Astrocyte (in vitro differentiated cells and primary cell): ENCODE measurements at regions not wholly inside any gene's neighbourhood (a gene's known extent, or its start where the extent isn't known, plus 50 kb on each side); places are given as distances from the start of the nearest gene placed in this dataset.

ENCODE experiments used
- EZH2 ChIP-seq: IDR thresholded peaks from 2 replicates; pipeline ENCODE4 v1.6.1; 2012; ENCODE audit warnings: mild to moderate bottlenecking, low read length, inconsistent platforms; ENCODE audit not compliant: insufficient read depth
- TF ChIP-seq, protein P1 (sequence below): IDR thresholded peaks from 2 replicates; pipeline ENCODE4 v1.5.1; 2011; ENCODE audit warnings: low read depth, mild to moderate bottlenecking, inconsistent platforms, low read length, moderate library complexity; ENCODE audit not compliant: insufficient read depth

DNA sequence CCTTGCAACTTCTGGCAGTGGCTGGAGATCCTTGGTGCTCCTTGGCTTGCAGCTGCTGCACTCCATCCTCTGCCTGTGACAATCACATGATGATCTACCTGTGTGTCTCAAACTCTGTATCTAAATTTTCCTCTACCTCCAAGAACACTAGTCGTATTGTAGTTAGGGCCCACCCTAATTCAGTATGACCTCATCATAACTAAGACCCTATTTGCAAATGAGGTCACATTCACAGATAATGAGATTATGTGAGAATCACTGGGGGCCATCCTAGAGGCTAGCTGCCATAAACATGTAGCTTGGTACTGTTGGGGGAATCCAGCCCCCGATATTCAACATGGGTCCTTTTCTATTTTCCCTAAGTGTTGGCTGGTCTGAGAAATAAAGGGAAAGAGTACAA is 183.0 kb upstream of the SMLR1 start:
- TF ChIP-seq, protein P1, sequence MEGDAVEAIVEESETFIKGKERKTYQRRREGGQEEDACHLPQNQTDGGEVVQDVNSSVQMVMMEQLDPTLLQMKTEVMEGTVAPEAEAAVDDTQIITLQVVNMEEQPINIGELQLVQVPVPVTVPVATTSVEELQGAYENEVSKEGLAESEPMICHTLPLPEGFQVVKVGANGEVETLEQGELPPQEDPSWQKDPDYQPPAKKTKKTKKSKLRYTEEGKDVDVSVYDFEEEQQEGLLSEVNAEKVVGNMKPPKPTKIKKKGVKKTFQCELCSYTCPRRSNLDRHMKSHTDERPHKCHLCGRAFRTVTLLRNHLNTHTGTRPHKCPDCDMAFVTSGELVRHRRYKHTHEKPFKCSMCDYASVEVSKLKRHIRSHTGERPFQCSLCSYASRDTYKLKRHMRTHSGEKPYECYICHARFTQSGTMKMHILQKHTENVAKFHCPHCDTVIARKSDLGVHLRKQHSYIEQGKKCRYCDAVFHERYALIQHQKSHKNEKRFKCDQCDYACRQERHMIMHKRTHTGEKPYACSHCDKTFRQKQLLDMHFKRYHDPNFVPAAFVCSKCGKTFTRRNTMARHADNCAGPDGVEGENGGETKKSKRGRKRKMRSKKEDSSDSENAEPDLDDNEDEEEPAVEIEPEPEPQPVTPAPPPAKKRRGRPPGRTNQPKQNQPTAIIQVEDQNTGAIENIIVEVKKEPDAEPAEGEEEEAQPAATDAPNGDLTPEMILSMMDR: no peak
- no peak for TF ChIP-seq EZH2
